Kidney epithelial cell (primary cell): ENCODE measurements at regions not wholly inside any gene's neighbourhood (a gene's known extent, or its start where the extent isn't known, plus 50 kb on each side); places are given as distances from the start of the nearest gene placed in this dataset.

ENCODE experiments used
- DNase-seq: peaks from one replicate; pipeline ENCODE4 v3.0.0-alpha.2; 2010; ENCODE audit warnings: low read depth
- H3K27me3 ChIP-seq: 2 replicates; pipeline ENCODE4 v1.6.0; 2011; ENCODE audit warnings: low read length; ENCODE audit not compliant: control insufficient read depth, insufficient read depth
- H3K36me3 ChIP-seq: 2 replicates; pipeline ENCODE4 v1.5.1; 2011; ENCODE audit warnings: low read length; ENCODE audit not compliant: control insufficient read depth, insufficient read depth
- H3K4me3 ChIP-seq: 2 replicates; pipeline ENCODE4 v1.5.1; 2011; ENCODE audit warnings: low read depth, mild to moderate bottlenecking, control low read depth, low read length
- CTCF ChIP-seq: IDR thresholded peaks from 2 replicates; pipeline ENCODE4 v1.5.1; 2011; ENCODE audit warnings: mild to moderate bottlenecking, moderate library complexity, low read length, control low read depth, inconsistent platforms; ENCODE audit not compliant: insufficient read depth, poor library complexity, severe bottlenecking

- TF ChIP-seq CTCF, result no peak
- no peaks in the 10 kb centered on the region for H3K36me3 ChIP-seq
- no peak for DNase-seq
- H3K4me3 ChIP-seq, result no peak overlapping the region
- H3K27me3 ChIP-seq, result no peaks in the 10 kb centered on the region
These were observed 571.0 kb downstream of the SLC6A15 start for GRCh38 chr12:84341467-84342193.

DNA sequence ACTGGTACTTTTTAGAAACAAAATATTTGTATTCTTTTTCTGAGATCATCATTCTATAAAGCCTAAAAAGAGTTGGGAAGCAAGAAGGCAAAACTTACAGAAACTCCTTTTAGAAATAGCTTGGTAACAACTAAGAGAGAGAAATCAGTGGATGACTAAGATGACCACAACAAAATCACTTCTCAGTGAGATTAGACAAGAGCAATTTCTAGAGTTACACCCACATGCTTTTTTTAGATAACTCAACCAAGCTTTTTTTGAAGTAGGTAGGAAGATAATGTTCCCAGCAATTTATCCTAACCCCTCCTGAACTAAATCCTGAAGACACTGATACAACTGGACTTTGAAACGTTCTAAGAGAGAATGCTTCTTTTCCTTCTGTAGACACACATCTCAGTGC, 576.4 kb downstream of the SLC6A15 start:
- no peaks in the 10 kb centered on the region for H3K27me3 ChIP-seq
- no peak for TF ChIP-seq CTCF
- H3K36me3 ChIP-seq, result no peaks in the 10 kb centered on the region
- no peak overlapping the region for H3K4me3 ChIP-seq
- DNase-seq, result no peak

DNA sequence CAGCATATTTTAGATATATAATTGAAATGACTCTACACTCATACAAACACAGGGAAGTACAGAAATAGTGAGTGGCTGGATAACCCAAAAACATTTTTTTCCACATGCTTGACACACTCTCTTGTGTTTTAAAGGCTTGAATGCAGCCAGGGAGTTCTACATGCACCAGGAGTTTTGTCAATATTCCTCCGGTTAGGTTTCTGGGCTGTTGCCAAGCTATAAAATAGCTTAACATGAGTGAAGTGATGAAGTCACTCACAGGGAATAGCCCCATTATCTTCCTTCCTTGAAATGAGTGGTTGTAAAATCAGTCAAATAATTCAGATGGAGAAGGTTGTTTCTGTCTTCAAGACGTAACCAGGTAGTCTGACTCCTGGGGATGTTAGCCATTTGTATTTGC, 582.7 kb downstream of the SLC6A15 start:
- H3K27me3 ChIP-seq, result no peaks in the 10 kb centered on the region
- no peaks in the 10 kb centered on the region for H3K36me3 ChIP-seq
- DNase-seq, result peak; percentile 9
- no peak for TF ChIP-seq CTCF
- H3K4me3 ChIP-seq, result no peak overlapping the region

DNA sequence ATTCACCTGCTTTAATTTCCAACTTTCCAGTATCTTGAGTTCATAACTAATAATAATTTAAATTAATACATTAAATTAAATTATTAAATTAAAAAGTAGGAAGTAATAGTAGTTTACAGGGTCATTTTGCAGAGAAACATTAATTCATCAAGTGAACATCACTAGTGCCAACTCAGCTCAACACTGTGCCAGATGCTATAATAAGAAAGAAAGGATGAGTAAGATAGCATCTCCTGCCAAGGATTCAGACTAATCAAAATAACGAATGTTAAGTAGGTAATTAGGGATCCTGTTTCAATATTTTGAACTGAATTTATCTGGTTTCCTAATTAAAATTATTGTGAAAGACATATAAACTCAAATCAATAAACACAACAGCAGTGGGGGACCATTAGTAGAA, 596.7 kb downstream of the SLC6A15 start:
- H3K27me3 ChIP-seq, result no peaks in the 10 kb centered on the region

GRCh38 chr12:84313323-84313675, 599.3 kb downstream of the SLC6A15 start:
- no peak for TF ChIP-seq CTCF
- DNase-seq, result no peak
- Histone ChIP-seq H3K4me3 (no peak overlapping the region), H3K36me3 (no peaks in the 10 kb centered on the region), H3K27me3 (no peaks in the 10 kb centered on the region)

More for the DNA sequence above, 596.7 kb downstream of the SLC6A15 start:
- no peak for DNase-seq
- TF ChIP-seq CTCF, result no peak
- no peaks in the 10 kb centered on the region for H3K36me3 ChIP-seq
- no peak overlapping the region for H3K4me3 ChIP-seq

DNA sequence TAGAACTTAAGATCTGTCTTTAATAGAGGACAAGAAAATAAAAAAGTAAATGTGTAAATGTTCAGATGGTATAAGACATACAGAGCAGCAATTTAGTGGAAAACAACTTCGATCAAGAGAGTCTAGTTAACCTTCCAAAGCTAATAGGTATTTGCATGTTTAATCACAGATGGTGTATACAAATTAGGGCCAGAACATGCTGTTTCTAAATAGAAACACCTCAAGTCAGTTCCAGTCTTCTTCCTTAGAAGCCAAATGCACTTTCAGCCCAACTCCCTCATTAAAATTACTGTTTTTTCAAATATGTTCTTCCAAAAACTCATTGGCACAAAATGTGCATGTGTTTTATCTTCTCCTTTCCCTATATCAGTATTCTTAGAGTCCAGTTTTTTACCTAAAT, 604.4 kb downstream of the SLC6A15 start:
- Histone ChIP-seq H3K27me3 (no peaks in the 10 kb centered on the region), H3K36me3 (no peaks in the 10 kb centered on the region), H3K4me3 (no peak overlapping the region)
- TF ChIP-seq CTCF, result no peak
- DNase-seq, result no peak
